ENCODE measurements at regions not wholly inside any gene's neighbourhood (a gene's known extent, or its start where the extent isn't known, plus 50 kb on each side); places are given as distances from the start of the nearest gene placed in this dataset.

GRCh38 chr17:33572615-33573014, 279.5 kb upstream of the ASIC2 start:
- H3K9me3 ChIP-seq (replicated peaks; ENCODE audit: control insufficient read depth, insufficient read depth, low read length): no peaks in the 10 kb centered on the region
- H3K79me2 ChIP-seq (ENCODE audit: control insufficient read depth, insufficient read depth, low read length): no peaks in the 10 kb centered on the region
- H3K4me2 ChIP-seq (ENCODE audit: control insufficient read depth, insufficient read depth): no peak overlapping the region
- H3K36me3 ChIP-seq (ENCODE audit: control insufficient read depth in 2 of 2, insufficient read depth in 2 of 2, low read length in 1 of 2): no peaks in the 10 kb centered on the region
- no peak overlapping the region for H3K27ac ChIP-seq (ENCODE audit: control insufficient read depth, insufficient read depth)
- H3K9ac ChIP-seq (ENCODE audit: control insufficient read depth, insufficient read depth, low read length): no peak overlapping the region
- FAIRE-seq (no peak), DNase-seq (ENCODE audit: low read depth, low spot score) (no peak), ATAC-seq (no peak)
- no peak overlapping the region for H3K4me3 ChIP-seq
- no peaks in the 10 kb centered on the region for H3K4me1 ChIP-seq (ENCODE audit: control insufficient read depth, insufficient read depth, low read length)
- intact Hi-C loops (cut with micrococcal nuclease; ENCODE audit: unreplicated experiment) (no loop called here), in situ Hi-C loops (cut with MboI) (no loop called here)
- no peaks in the 10 kb centered on the region for H4K20me1 ChIP-seq (ENCODE audit: control insufficient read depth, insufficient read depth)
- 57% methylated on average over 3 of the region's 3 CpGs for WGBS (ENCODE audit: insufficient coverage, insufficient replicate concordance, low lambda C conversion rate, missing lambda C conversion rate)
- ChIA-PET POLR2A (no interaction called here), SMC1A (ENCODE audit: uncharacterized antibody, unreplicated experiment) (no interaction called here), RAD21 (ENCODE audit: unreplicated experiment) (no interaction called here), CTCF (no interaction called here)
- H3K27me3 ChIP-seq (replicated peaks in 1 of 2; ENCODE audit: control insufficient read depth in 2 of 2, insufficient read depth in 2 of 2, low read length in 1 of 2): no peaks in the 10 kb centered on the region
- BruUV-seq (replicated peaks): no TSS peak
- H2AFZ ChIP-seq (ENCODE audit: control insufficient read depth, low read depth, low read length): no peak overlapping the region
- peak; percentile 71; the same call in 1 of the 2 replicates for TF ChIP-seq REST (IDR thresholded peaks at IDR 0.05; ENCODE audit: low read depth, low read length)
- TF ChIP-seq ATF7 (IDR thresholded peaks at IDR 0.05; ENCODE audit: low read depth): no peak

- H3K36me3 ChIP-seq (ENCODE audit: control insufficient read depth in 2 of 2, insufficient read depth in 2 of 2, low read length in 1 of 2): no peaks in the 10 kb centered on the region
- DNase-seq (ENCODE audit: low read depth, low spot score) (no peak), FAIRE-seq (no peak), ATAC-seq (no peak)
- intact Hi-C loops (cut with micrococcal nuclease; ENCODE audit: unreplicated experiment) (no loop called here), in situ Hi-C loops (cut with MboI) (no loop called here)
- no peak overlapping the region for H2AFZ ChIP-seq (ENCODE audit: control insufficient read depth, low read depth, low read length)
- H3K4me2 ChIP-seq (ENCODE audit: control insufficient read depth, insufficient read depth): no peak overlapping the region
- no peak overlapping the region for H3K9ac ChIP-seq (ENCODE audit: control insufficient read depth, insufficient read depth, low read length)
- TF ChIP-seq DPF2 (IDR thresholded peaks at IDR 0.05): no peak
- TF ChIP-seq RFX5 (IDR thresholded peaks at IDR 0.05; ENCODE audit: low read depth, low read length): no peak
- no peak for TF ChIP-seq IKZF1 (conservative IDR thresholded peaks at IDR 0.05)
- TF ChIP-seq MEF2B (IDR thresholded peaks at IDR 0.05; ENCODE audit: partially characterized antibody, poor library complexity, severe bottlenecking): no peak
- TF ChIP-seq HCFC1 (IDR thresholded peaks at IDR 0.05; ENCODE audit: low read length): no peak
- no peak for TF ChIP-seq CHD2 (IDR thresholded peaks at IDR 0.05; ENCODE audit: borderline replicate concordance, low read depth, low read length)
- no peak for TF ChIP-seq HDGF (IDR thresholded peaks at IDR 0.05)
- no peak for TF ChIP-seq STAT3 (IDR thresholded peaks at IDR 0.05; ENCODE audit: low read depth, low read length)
- no peak for TF ChIP-seq USF1 (IDR thresholded peaks at IDR 0.05; ENCODE audit: borderline replicate concordance, extremely low read length, insufficient read depth, low read depth, low read length)
- H3K27ac ChIP-seq (ENCODE audit: control insufficient read depth, insufficient read depth): no peak overlapping the region
- WGBS (ENCODE audit: insufficient coverage, insufficient replicate concordance, low lambda C conversion rate, missing lambda C conversion rate): 59% methylated on average over 4 of the region's 4 CpGs
- H3K4me1 ChIP-seq (ENCODE audit: control insufficient read depth, insufficient read depth, low read length): no peaks in the 10 kb centered on the region
- BruUV-seq (replicated peaks): no TSS peak
- POLR2A ChIA-PET: no interaction called here
- H3K9me3 ChIP-seq (replicated peaks; ENCODE audit: control insufficient read depth, insufficient read depth, low read length): no peaks in the 10 kb centered on the region
- SMC1A ChIA-PET (ENCODE audit: uncharacterized antibody, unreplicated experiment): no interaction called here
- CTCF ChIA-PET: no interaction called here
- RAD21 ChIA-PET (ENCODE audit: unreplicated experiment): no interaction called here
- no peaks in the 10 kb centered on the region for H3K27me3 ChIP-seq (replicated peaks in 1 of 2; ENCODE audit: control insufficient read depth in 2 of 2, insufficient read depth in 2 of 2, low read length in 1 of 2)
- no peaks in the 10 kb centered on the region for H3K79me2 ChIP-seq (ENCODE audit: control insufficient read depth, insufficient read depth, low read length)
- no peaks in the 10 kb centered on the region for H4K20me1 ChIP-seq (ENCODE audit: control insufficient read depth, insufficient read depth)
- H3K4me3 ChIP-seq: no peak overlapping the region
Measured at GRCh38 chr17:33574942-33575445, 281.9 kb upstream of the ASIC2 start.

All from GM12878 (cell line).